GM20431 (cell line): ENCODE measurements at regions not wholly inside any gene's neighbourhood (a gene's known extent, or its start where the extent isn't known, plus 50 kb on each side); places are given as distances from the start of the nearest gene placed in this dataset.

ENCODE experiments used
- in situ Hi-C: fragments of 300-500 bp; cut with MseI, MboI; formaldehyde crosslinking; loops from one replicate; pipeline ENCODE4 v1.15.0; 2020; ENCODE audit warnings: low sequenced_read_pairs; ENCODE audit not compliant: unreplicated experiment

GRCh38 chr5:8360012-8360411, 491.1 kb downstream of the MTRR start:
- in situ Hi-C loops = no loop called here

- in situ Hi-C loops = no loop called here
Observed at GRCh38 chr5:8362495-8362894, 493.5 kb downstream of the MTRR start.

- in situ Hi-C loops = no loop called here
Observed at GRCh38 chr5:8363138-8363537, 494.2 kb downstream of the MTRR start.

GRCh38 chr5:8366266-8366665, 497.3 kb downstream of the MTRR start:
- in situ Hi-C loops = no loop called here

- in situ Hi-C loops = no loop called here
Observed at GRCh38 chr5:8376478-8376877, 507.5 kb downstream of the MTRR start.

- in situ Hi-C loops = no loop called here
Observed at GRCh38 chr5:8381972-8382371, 513.0 kb downstream of the MTRR start.

GRCh38 chr5:8382456-8382855, 513.5 kb downstream of the MTRR start:
- in situ Hi-C loops = no loop called here

GRCh38 chr5:8383616-8384015, 514.7 kb downstream of the MTRR start:
- in situ Hi-C loops = no loop called here

- in situ Hi-C loops = no loop called here
Observed at GRCh38 chr5:8386719-8387288, 517.9 kb downstream of the MTRR start.

GRCh38 chr5:8391911-8392310, 523.0 kb downstream of the MTRR start:
- in situ Hi-C loops = no loop called here

- in situ Hi-C loops = no loop called here
Observed at GRCh38 chr5:8393240-8393639, 524.3 kb downstream of the MTRR start.

GRCh38 chr5:8394965-8395364, 526.0 kb downstream of the MTRR start:
- in situ Hi-C loops = no loop called here

GRCh38 chr5:8396246-8396645, 527.3 kb downstream of the MTRR start:
- in situ Hi-C loops = no loop called here

- in situ Hi-C loops = no loop called here
Observed at GRCh38 chr5:8396756-8397155, 527.8 kb downstream of the MTRR start.

GRCh38 chr5:8399471-8399870, 530.5 kb downstream of the MTRR start:
- in situ Hi-C loops = no loop called here

- in situ Hi-C loops = no loop called here
Observed at GRCh38 chr5:8408258-8408657, 539.3 kb downstream of the MTRR start.

- in situ Hi-C loops = no loop called here
Observed at GRCh38 chr5:8410618-8411017, 541.7 kb downstream of the MTRR start.

GRCh38 chr5:8413975-8414374, 545.0 kb downstream of the MTRR start:
- in situ Hi-C loops = no loop called here

GRCh38 chr5:8417316-8418048, 548.5 kb downstream of the MTRR start:
- in situ Hi-C loops = no loop called here

- in situ Hi-C loops = no loop called here
Observed at GRCh38 chr5:8418049-8418426, 549.1 kb downstream of the MTRR start.

GRCh38 chr5:8429778-8430758, 561.1 kb downstream of the MTRR start:
- in situ Hi-C loops = no loop called here
